ENCODE measurements at regions not wholly inside any gene's neighbourhood (a gene's known extent, or its start where the extent isn't known, plus 50 kb on each side); places are given as distances from the start of the nearest gene placed in this dataset.

- no peaks in the 10 kb centered on the region for H3K27me3 ChIP-seq
- peaks cover 0 to 8% (median 0%) of the 10 kb centered on the region in 9 donors for H3K36me3 ChIP-seq
- peak overlapping the region in 7 of 12 donors; percentile 1 to 57 (median 42) for H3K27ac ChIP-seq
- peaks cover 21 to 91% (median 70%) of the 10 kb centered on the region in 12 donors for H3K4me1 ChIP-seq
- intact Hi-C loops (cut with DNase I): no loop called here
- H3K9me3 ChIP-seq: no peaks in the 10 kb centered on the region
- H3K4me3 ChIP-seq: no peak overlapping the region
- TF ChIP-seq POLR2A (IDR thresholded peaks at IDR 0.05): no peak
- TF ChIP-seq, protein P1, sequence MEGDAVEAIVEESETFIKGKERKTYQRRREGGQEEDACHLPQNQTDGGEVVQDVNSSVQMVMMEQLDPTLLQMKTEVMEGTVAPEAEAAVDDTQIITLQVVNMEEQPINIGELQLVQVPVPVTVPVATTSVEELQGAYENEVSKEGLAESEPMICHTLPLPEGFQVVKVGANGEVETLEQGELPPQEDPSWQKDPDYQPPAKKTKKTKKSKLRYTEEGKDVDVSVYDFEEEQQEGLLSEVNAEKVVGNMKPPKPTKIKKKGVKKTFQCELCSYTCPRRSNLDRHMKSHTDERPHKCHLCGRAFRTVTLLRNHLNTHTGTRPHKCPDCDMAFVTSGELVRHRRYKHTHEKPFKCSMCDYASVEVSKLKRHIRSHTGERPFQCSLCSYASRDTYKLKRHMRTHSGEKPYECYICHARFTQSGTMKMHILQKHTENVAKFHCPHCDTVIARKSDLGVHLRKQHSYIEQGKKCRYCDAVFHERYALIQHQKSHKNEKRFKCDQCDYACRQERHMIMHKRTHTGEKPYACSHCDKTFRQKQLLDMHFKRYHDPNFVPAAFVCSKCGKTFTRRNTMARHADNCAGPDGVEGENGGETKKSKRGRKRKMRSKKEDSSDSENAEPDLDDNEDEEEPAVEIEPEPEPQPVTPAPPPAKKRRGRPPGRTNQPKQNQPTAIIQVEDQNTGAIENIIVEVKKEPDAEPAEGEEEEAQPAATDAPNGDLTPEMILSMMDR (IDR thresholded peaks at IDR 0.05): no peak
- ATAC-seq: no peak
- DNase-seq: no peak
- 61 to 80% (median 73%) methylated on average over 2 of the region's 2 CpGs for WGBS, 4 donors
These were observed 60.5 kb upstream of the PNMA1 start for GRCh38 chr14:73774671-73775070.

GRCh38 chr14:73774241-73774570 is 60.0 kb upstream of the PNMA1 start:
- intact Hi-C loops (cut with DNase I): no loop called here
- no peak for DNase-seq
- WGBS, 4 donors: 34 to 52% (median 44%) methylated on average over 3 of the region's 3 CpGs
- peaks cover 0 to 8% (median 0%) of the 10 kb centered on the region in 9 donors for H3K36me3 ChIP-seq
- TF ChIP-seq, protein P1 (IDR thresholded peaks at IDR 0.05): no peak
- TF ChIP-seq POLR2A (IDR thresholded peaks at IDR 0.05): no peak
- no peaks in the 10 kb centered on the region for H3K9me3 ChIP-seq
- peak overlapping the region in 6 of 12 donors; percentile 1 to 57 (median 30) for H3K27ac ChIP-seq
- H3K27me3 ChIP-seq: no peaks in the 10 kb centered on the region
- ATAC-seq: no peak
- H3K4me1 ChIP-seq: peaks cover 21 to 94% (median 74%) of the 10 kb centered on the region in 12 donors
- H3K4me3 ChIP-seq: no peak overlapping the region

- no peak for ATAC-seq
- no peaks in the 10 kb centered on the region for H3K27me3 ChIP-seq
- TF ChIP-seq POLR2A (IDR thresholded peaks at IDR 0.05): no peak
- TF ChIP-seq, protein P1 (IDR thresholded peaks at IDR 0.05): no peak
These were observed 59.5 kb upstream of the PNMA1 start for GRCh38 chr14:73773441-73774240.

DNA sequence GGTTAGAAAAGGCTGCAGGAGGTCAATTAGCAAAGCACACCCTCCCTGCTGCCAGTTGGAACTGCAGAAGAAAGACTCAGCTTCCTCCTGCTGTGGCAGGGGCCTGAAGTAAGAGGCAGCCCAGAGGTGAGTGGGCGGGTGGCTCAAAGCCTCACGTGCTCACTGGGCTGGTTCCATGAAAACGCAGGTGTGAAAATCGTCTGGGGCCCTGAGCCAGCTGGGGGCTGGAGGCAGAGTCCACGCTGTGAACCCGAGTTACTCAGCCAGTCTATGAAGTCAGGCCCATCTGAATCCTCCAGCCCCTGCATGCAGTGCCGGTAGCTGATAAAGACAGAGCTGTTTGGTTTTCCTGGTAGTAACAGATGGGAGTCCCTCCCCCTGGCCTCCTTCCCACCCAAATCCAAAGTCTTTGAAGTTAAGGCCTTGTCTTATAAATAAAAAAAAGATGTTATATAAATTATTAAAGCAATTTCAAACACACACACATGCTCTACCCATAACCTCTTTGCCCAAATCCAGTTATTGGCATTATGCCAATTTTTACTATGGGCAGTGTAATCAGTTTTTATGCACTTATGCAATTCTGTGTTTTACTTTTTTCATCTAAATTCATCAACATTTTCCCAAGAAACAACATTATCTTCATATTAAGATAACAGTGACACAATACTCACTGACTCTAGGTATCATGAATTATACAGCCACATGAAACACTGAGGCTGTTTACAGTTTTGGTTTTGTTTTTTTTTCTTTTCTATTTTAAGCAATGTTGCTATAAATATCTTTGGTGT is 57.9 kb upstream of the PNMA1 start:
- Histone ChIP-seq H3K9me3 (no peaks in the 10 kb centered on the region), H3K4me3 (peak overlapping the region in 2 of 12 donors; percentile 3 to 6), H3K27ac (peak overlapping the region in 11 of 12 donors; percentile 4 to 79 (median 66)), H3K4me1 (peaks cover 24 to 97% (median 81%) of the 10 kb centered on the region in 12 donors), H3K27me3 (no peaks in the 10 kb centered on the region), H3K36me3 (no peaks in the 10 kb centered on the region)
- 4 to 8% (median 5%) methylated on average over 7 of the region's 7 CpGs for WGBS, 4 donors
- intact Hi-C loops (cut with DNase I): no loop called here
- TF ChIP-seq POLR2A (IDR thresholded peaks at IDR 0.05): no peak
- TF ChIP-seq, protein P1 (IDR thresholded peaks at IDR 0.05): no peak
- peak in 2 of 5 donors; percentile 50 to 60 for DNase-seq
- peak; percentile 50 to 74 (median 64) for ATAC-seq

More at GRCh38 chr14:73773441-73774240, 59.5 kb upstream of the PNMA1 start:
- Histone ChIP-seq H3K9me3 (no peaks in the 10 kb centered on the region), H3K27ac (peak overlapping the region in 6 of 12 donors; percentile 2 to 79 (median 30)), H3K36me3 (peaks cover 0 to 8% (median 0%) of the 10 kb centered on the region in 9 donors), H3K4me1 (peaks cover 24 to 98% (median 77%) of the 10 kb centered on the region in 12 donors), H3K4me3 (no peak overlapping the region)
- 78 to 84% (median 83%) methylated on average over 11 of the region's 11 CpGs for WGBS, 4 donors
- intact Hi-C loops (cut with DNase I): no loop called here
- no peak for DNase-seq

Measured in heart left ventricle (tissue), 16 donors.